ENCODE measurements at regions not wholly inside any gene's neighbourhood (a gene's known extent, or its start where the extent isn't known, plus 50 kb on each side); places are given as distances from the start of the nearest gene placed in this dataset.
"Not testable (repeated sequence)": the region's sequence is repeated elsewhere in the genome, so short reads cannot be mapped to it uniquely, and the experiment has no call there.

- no peak for DNase-seq (ENCODE audit: low read depth in 4 of 4, low spot score in 2 of 4)
Observed at GRCh38 chr14:37650356-37651037, 55.1 kb downstream of the TTC6 start.

- no peak for DNase-seq (ENCODE audit: low read depth in 4 of 4, low spot score in 2 of 4)
Observed at GRCh38 chr14:37652042-37652441, 56.6 kb downstream of the TTC6 start.

GRCh38 chr14:37655418-37655817 lies 60.0 kb downstream of the TTC6 start:
- DNase-seq (ENCODE audit: low read depth in 4 of 4, low spot score in 2 of 4) = no peak

GRCh38 chr14:37658156-37658555 lies 62.7 kb downstream of the TTC6 start:
- DNase-seq (ENCODE audit: low read depth in 4 of 4, low spot score in 2 of 4) = no peak

- DNase-seq (ENCODE audit: low read depth in 4 of 4, low spot score in 2 of 4) = no peak
Observed at GRCh38 chr14:37663498-37663897, 68.1 kb downstream of the TTC6 start.

- no peak for DNase-seq (ENCODE audit: low read depth in 4 of 4, low spot score in 2 of 4)
Observed at GRCh38 chr14:37665479-37665878, 70.0 kb downstream of the TTC6 start.

- DNase-seq (ENCODE audit: low read depth in 4 of 4, low spot score in 2 of 4) = no peak
Observed at GRCh38 chr14:37665951-37666350, 70.5 kb downstream of the TTC6 start.

- DNase-seq (ENCODE audit: low read depth in 4 of 4, low spot score in 2 of 4) = no peak
Observed at GRCh38 chr14:37668646-37669045, 73.2 kb downstream of the TTC6 start.

- DNase-seq (ENCODE audit: low read depth in 4 of 4, low spot score in 2 of 4) = no peak
Observed at GRCh38 chr14:37669242-37669641, 73.8 kb downstream of the TTC6 start.

- DNase-seq (ENCODE audit: low read depth in 4 of 4, low spot score in 2 of 4) = no peak
Observed at GRCh38 chr14:37673439-37673838, 78.0 kb downstream of the TTC6 start.

- DNase-seq (ENCODE audit: low read depth in 4 of 4, low spot score in 2 of 4) = no peak
Observed at GRCh38 chr14:37678916-37679315, 83.5 kb downstream of the TTC6 start.

- DNase-seq (ENCODE audit: low read depth in 4 of 4, low spot score in 2 of 4) = no peak
Observed at GRCh38 chr14:37681486-37681885, 86.1 kb downstream of the TTC6 start.

- DNase-seq (ENCODE audit: low read depth in 4 of 4, low spot score in 2 of 4) = not testable (repeated sequence)
Observed at GRCh38 chr14:37692680-37693079, 97.3 kb downstream of the TTC6 start.

GRCh38 chr14:37693420-37693819 lies 98.0 kb downstream of the TTC6 start:
- not testable (repeated sequence) for DNase-seq (ENCODE audit: low read depth in 4 of 4, low spot score in 2 of 4)

- DNase-seq (ENCODE audit: low read depth in 4 of 4, low spot score in 2 of 4) = no peak
Observed at GRCh38 chr14:37695866-37696265, 100.4 kb downstream of the TTC6 start.

- DNase-seq (ENCODE audit: low read depth in 4 of 4, low spot score in 2 of 4) = no peak
Observed at GRCh38 chr14:37697489-37698121, 102.2 kb downstream of the TTC6 start.

GRCh38 chr14:37698840-37699777 lies 103.7 kb downstream of the TTC6 start:
- DNase-seq (ENCODE audit: low read depth in 4 of 4, low spot score in 2 of 4) = no peak

GRCh38 chr14:37707716-37708115 lies 112.3 kb downstream of the TTC6 start:
- DNase-seq (ENCODE audit: low read depth in 4 of 4, low spot score in 2 of 4) = no peak

- DNase-seq (ENCODE audit: low read depth in 4 of 4, low spot score in 2 of 4) = no peak
Observed at GRCh38 chr14:37708481-37708880, 113.1 kb downstream of the TTC6 start.

- peak in 1 of 4 donors; percentile 4 for DNase-seq (ENCODE audit: low read depth in 4 of 4, low spot score in 2 of 4)
Observed at GRCh38 chr14:37709419-37710195, 114.2 kb downstream of the TTC6 start.
